HL-60/S4 treated with retinoic acid at 250 ng/mL for 4 days and 3 days (cell line): ENCODE measurements at regions not wholly inside any gene's neighbourhood (a gene's known extent, or its start where the extent isn't known, plus 50 kb on each side); places are given as distances from the start of the nearest gene placed in this dataset.

Source experiments
- in situ Hi-C: fragments of 300-500 bp; cut with MboI; formaldehyde crosslinking; loops from 2 replicates; pipeline ENCODE4 v1.7.0; 2022; ENCODE audit warnings: low sequenced_read_pairs

DNA sequence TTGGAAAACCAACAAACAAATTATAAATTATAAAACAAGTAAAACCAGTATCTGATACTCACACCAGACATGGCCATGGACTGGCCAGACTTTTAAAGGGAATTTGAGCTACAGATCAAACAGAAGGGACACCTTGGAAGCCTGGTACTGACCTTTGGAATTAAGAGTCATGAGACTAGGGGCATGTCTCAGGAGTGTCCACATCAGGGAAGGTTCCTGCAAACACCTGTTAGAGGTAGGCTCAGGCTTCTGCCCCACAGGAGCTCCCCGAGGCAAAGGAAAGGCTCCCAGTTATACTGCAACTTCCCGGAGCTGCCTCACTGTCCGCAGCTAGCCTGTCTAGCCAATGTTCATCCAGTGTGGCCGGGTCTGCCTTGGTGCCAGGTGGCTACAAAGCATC, 290.1 kb downstream of the BUD13 start:
- in situ Hi-C loops: no loop called here

DNA sequence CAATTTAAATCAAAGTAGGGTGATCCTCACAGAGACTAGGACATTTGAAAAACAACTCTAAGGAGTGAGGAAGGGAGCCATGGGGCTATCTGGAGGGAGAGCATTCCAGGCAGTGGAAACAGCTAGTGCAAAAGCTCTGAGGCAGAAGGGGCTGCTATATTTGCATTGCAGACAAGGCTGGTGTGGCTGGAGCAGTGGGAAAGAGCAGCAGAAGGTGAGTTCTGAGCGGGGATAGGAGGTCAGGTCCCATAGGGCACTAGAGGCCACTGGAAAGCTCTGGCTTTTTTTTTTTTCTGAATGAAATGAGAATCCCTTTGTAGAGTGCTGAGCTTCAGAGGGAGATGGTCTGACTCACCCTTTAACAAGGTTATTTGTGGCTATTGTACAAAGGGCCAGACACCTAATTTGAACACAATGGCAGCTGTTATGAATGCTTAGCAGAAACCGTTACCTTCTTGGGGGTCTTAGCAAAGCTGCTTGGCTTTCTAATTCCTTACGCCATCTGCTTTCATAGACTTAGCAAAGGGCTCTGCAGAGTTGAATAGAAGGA, 291.6 kb downstream of the BUD13 start:
- in situ Hi-C loops: no loop called here

DNA sequence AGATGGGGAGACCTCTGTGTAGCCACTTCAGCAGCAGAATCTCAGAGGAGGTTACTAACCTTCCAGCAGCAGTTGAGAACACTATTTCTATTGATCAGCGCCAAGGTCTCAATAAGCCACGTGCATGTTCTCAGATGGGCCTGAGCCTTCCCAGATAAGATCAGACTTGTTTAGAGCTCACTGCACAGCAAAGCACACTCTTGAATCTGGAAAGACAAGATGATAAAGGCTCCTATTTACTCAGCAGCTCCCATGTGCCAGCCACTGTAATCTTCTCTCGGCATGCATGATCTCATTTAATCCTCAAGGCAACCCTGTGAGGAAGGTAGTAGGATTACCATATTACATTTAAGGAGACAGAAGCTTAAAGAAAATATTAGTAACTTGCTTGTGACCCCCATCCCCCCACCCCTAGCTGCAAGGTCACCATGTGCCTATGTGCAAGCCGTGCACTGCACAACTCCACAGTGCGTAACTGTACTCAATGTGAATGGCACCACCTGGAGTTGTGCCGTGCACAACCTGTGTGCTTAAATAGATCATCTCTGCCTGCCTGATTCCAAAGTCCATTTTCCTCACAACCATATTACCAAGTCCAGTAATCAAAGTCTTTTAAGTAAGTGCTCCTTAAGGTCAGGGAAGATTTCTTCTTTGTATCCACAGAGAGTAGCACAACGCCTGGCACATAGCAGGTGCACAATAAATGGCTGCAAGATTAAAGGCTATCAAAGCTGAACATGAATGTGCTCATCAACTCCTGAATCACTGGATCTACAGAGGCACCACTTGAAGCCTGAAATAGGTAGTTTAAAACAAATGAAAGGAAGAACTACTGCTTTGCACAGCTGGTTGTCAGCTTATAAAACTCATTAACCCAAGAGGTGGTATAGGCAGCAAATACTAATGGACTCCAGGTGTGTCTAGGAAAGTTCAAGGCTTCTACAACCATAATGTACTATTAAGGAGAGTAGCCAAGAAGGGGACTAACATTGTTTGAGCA, 293.8 kb downstream of the BUD13 start:
- in situ Hi-C loops: no loop called here

DNA sequence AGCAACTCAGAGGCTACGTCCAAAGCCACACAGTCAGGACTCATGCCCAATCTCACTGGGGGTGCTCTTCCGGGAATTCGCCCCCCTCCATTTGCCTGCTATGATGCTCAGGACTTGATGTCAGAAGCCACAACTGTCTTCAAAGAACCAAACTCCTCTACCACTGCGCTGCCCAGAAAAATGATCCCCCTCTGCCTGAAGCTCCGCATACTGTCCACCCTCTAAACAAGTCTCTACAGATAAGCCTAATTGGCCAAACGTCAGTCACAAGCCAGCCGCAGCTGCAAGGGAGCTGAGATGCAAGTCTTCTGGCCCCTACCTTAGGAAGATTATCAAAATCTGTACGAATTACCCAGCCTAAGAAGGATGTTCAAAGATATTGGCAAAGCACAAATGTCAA, 294.6 kb downstream of the BUD13 start:
- in situ Hi-C loops: no loop called here

DNA sequence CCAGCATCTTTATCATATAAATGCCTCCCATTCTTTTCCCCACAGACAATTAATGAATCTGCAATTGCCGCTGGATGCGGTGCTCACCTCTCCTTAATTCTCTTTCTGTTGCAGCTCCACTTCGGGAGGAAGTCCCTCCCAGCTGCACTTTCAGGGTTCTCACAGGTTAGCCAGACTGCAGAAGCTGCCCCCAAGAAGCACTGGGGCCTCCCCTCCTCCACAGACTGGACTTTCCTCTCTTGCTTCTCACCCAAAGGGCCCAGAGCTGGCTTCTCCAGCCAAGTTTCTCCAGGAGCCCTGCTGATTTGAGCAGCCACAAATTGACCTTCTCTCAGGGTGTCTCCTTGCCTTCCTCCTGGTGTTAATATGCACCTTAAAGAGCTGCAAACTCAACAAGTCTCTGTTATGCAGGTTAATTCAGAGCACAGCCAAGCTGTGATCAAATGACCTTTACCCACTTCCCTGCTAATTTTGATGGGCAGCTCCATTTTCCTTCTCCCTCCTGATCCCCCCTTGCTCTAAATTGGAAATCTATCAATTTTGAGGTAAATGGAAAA, 298.9 kb downstream of the BUD13 start:
- in situ Hi-C loops: no loop called here

DNA sequence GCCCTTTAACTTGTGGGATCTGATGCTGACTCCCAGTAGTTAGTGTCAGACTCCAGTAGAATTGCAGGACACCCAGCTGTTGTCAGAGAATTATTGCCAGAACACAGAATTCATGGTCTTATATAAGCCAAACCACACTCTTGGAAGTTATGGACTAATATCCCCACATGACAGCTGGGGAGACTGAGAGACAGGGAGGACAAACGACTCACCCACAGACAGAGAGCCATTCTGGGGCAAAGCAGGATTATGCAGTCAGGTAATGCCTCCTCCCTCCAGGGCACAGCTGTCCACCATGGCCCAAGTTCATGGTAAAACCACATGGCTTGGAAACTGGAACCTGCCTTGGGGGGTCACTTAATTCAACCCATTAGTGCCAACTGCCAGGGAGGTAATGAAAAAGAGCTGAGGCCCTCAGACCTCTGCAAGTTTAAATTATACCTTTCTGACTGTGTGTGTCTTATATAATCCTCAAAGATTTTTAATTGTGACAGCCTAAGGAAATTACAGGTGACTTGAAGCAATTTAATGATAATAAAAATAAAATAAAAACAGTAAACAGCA, 299.5 kb downstream of the BUD13 start:
- in situ Hi-C loops: no loop called here

DNA sequence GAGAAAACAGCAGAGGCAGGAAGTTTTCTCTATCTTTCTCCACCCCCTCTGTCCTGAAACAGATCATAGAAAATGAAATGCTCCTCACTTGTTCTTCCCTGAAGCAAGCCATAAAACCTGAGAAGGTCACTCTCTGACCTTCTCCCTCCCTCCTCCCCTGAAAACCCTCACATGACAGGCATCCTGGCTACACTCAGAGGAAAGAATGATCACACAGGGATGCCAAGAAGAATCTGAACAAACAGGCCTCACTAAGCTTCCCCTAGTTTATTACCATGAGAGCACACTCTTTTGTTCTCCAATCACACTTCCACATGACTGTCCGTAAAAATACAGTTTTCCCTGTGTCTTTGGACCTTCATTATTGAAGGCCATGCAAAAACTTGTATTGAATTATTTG, 300.1 kb downstream of the BUD13 start:
- in situ Hi-C loops: no loop called here

DNA sequence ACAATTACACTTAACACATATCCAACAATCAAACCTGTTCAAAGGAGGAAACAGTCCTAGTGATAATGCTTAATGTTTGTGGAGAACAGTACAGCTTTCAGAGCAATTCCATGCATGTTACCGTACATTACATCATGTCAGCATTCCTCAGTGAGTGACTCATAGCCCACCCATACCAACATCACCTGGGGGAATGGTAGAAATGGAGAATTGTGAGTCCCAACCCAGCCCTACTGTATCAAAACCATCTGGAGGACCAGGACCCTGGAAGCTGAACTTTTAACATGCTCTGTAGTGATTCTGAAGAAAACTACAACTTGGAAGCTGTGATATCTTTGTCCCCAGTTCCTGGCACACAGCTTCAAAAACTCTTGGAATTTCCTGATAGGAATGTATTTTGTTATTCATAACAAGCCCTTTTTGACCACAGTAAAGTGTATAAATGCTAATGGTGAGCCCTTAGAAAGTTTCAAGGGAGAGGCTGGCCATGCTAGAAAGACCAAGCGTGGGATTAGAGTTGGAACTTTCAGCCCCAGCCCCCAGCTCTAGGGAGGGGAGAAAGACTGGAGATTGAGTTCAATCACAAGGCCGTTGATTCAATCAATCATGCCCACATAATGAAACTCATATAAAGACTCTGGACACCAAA, 301.1 kb downstream of the BUD13 start:
- in situ Hi-C loops: no loop called here

DNA sequence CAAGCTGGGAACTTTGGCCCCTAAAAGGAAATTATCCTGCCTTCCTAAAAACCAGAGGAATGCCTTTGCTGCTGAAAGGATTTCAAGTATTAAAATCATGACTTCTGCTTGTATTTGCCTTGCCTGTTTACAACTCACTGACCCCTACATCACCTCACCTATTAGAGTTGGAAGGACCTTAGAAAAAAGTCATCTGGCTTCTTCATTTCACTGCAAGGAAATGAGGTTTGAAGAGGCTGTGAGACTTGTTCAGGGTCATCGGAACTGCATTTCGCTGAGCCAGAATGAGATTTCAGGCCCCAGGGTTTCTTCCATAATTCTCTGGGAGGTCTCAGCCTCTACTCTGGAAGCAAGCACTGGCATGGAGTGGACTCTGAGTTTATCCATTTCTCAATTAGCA, 304.1 kb downstream of the BUD13 start:
- in situ Hi-C loops: no loop called here

DNA sequence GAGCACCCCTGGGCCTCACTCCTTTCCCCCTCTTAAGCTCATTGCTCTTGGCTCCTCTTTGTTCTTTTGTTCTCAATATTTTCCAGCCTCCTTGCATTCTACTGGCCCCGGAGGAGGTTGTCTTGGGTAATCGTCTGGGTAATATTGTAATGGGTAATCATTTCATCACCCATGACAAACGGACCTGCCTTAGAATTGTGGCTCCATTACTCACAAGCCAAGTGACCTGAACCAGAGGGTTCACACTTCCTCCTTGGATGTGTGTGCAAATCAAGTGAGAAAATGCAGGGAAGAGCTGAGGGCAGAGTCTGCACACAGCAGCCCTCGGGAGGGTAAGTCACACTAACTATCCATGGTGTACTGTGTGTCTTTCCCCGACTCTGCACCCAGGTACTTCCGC, 305.0 kb downstream of the BUD13 start:
- in situ Hi-C loops: no loop called here

DNA sequence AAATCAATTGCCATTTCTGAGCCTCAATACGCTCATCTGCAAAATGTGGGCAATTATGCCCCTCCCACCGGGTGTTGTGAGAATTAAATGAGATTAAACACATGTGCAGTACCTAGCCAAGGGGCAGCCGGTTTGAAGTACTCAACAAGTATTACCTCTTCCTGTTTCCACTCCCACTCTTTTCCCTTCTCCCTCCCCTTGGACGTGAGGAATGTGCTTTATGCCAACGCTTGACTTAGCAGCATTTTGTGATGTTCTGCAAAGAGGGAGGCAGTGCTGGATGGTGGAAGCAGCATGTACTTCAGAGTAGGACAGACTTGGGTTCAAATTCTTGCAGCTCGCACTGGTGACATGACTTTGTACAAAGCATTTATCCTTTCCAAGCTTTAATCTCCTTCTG, 306.0 kb downstream of the BUD13 start:
- in situ Hi-C loops: no loop called here

DNA sequence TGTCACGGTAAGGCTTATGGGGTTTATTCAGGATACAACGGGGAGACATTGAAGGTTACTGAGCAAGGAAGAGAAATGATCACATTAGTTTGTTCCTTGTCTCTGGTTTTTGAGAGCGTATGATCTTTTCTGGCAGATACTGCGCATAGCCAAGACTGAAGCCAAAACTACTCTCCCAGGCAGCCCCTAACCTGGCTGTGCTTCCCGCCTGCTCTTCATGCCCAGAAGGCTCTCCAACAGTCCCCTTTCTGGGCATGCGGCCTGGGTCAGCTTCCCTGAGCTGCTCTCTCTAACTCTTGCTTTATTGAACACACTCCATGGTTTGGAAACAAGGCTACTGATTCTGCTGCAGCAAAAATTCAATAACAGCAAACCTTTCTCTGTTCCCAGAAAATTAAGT, 306.6 kb downstream of the BUD13 start:
- in situ Hi-C loops: no loop called here

DNA sequence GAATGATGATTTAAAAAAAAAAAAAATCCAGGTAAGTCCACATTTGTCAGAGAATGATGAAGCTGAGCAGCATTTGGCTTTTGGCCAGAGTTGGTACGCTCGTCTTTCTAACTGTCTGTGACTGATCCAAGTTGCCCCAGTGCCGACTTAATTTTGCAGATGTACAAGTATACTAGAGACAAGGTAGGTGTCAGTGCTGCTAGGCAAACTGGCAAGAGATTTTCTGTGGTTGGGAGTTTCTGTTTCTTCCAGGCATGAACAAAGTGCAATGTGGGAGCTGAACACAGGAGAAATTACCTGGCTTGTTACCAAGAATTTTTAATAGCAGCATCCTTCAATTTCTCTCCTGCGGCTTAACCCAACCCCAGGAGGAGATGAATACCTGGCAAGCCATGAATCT, 307.7 kb downstream of the BUD13 start:
- in situ Hi-C loops: no loop called here

DNA sequence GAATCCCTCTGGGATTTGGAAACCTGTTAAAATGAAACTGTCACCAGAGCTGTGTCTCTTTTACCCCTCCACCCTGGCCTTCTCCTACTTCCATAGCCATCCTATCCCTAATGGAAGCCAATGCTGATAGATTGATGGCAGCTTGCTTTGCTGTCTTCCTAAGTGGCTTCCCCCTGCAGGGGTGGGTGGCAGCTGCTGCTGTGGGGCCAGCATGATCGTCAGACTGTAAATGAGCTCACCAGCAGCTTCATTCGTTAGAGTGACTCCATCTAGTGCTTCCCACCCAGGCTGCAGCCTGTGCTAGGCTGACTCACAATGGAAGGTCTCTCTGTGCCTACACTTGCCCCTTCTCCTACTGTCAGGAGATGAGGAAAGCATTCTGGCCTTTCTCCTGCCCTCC, 311.0 kb downstream of the BUD13 start:
- in situ Hi-C loops: no loop called here

DNA sequence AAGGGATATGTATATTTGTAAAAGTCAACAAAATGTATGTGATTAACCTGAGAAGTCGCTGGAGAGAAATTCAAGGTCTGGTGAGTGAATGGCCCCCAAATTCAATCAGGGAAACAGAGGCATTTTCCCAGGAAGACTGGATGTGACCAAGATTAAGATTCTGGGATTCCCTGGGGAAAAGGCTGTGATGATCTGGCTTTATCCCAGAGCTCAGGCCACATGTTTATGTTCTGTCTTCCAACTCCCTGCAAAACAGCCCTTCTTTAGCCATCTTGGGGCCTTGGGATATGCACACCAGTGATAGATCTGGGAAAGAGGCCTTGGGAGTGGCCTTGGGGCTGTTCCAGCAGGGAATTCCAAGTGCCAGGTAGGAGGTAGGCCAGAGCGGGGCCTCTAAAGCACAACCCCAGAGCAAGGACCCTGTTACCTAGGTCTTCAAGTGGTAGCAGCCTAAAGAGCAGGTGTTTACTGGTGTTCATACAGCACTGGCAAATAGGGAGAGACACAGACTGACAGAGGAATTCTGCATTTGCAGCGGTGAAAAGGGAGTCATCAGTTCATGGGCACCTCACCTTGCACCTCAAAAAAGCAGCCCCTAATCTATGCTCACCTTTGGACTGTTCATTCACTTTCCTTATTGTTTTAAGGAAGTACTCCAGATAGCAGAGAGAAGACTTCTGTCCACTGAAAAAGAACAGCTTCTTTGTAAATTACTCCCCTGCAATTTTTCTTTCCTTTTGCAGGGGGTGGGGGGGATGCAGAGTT, 312.4 kb downstream of the BUD13 start:
- in situ Hi-C loops: no loop called here

DNA sequence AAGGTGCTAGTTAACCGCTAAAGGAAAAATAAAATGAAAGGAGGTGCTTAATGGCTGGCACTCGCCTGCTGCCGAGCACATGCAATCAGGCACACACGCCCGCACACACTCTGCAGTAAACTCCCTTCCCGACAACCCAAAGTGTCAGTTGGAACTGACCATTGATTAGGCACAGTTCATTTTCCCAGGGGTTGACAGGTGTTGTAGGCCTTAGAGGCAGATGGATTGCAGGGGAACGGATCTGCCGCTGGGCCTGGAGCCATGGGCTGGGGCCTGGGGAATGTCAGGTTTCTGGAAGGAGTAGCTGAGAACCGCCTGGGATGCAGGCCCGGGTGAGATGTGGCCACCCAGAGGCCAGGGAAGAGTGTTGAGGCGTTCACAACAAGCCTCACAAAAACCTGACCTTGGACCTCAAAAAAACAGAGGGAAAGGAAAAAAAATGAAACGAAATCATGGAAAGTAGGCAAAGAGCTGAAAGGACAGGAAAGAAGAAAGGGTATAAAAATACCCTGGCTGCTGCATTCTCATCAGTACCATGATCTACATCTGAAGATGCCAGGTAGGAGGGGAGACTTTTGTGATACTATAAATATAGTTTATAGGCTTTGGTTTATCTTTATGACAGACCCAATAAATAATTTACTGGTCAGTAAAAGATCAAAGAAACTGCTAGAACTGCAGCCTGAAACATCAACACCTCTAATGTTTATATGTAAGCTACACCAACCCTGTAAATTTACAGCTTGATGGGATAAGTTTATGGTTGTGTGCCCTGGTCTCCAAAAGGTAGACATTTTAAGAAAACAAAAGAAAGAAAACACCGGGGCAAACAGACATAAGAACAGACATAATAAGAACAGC, 313.4 kb downstream of the BUD13 start:
- in situ Hi-C loops: no loop called here

DNA sequence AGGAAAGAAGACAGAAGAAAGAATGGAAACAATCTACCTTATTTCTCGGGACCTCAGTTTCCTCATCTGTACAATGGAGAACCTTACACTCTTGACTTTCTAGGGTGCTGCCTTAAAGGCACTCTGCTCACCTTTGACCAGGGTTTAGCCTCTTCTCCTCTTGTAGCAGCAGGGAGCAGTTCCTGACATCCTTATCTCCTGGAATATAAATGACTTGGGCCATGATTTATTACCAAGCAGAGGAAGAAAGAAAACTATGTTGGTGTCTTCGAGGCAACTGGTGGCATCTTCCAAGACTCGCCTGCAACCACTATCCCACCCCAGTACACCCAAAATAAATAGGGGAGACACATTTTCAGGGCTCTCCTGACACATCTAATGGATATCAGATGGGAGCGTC, 314.2 kb downstream of the BUD13 start:
- in situ Hi-C loops: no loop called here

DNA sequence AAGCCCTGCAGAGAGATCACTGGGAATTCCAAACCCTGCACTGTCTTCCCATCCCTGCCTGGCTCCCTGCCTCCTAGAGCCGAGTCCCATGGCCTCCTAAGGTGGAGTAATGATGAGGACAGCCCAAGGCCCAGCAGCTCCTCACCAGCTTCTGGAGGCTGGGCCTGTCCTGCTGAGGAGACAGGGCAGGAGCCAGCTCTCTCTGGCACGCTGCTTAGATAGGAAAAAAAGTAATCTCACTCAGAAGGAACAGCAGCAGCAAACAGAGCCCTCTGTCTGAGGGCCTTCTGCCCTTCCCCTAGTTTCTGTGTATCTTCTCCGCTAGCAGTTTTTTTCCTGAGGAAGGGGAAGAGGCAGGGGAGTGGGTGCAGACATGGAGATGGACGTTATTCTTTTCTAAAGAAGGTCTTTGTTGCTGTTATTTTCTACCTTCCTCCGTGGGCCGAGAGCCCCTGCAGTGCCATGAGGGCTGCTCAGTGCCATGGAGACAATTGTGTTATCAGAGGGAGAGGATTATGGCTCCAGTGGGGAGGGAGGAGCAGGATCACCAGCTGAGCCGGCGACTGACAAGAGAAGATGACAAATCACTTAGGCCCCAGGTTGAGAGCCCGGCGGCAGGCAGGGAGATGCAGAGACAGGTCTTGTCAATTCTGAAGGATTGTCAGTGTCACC, 315.3 kb downstream of the BUD13 start:
- in situ Hi-C loops: no loop called here

DNA sequence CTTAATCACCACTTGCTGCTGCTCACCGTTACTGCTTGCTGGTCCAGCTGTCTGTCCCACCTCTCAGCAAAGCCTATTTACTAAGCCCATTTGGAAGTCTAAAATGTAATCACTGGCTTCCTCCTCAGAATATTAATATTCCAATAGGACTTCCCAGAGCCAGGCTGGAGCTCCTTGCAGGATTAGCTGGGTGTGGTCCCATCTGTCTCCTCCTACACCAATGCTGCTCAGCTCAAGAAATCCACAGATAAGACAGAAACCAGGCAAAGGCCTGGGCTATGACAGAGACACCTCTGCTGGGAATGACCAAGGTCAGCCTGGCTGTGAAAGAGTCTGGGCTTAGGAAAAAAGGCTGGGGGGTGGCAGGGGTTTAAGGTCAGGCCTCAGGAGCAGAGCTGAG, 317.8 kb downstream of the BUD13 start:
- in situ Hi-C loops: no loop called here
